22Rv1 (cell line): ENCODE measurements at regions not wholly inside any gene's neighbourhood (a gene's known extent, or its start where the extent isn't known, plus 50 kb on each side); places are given as distances from the start of the nearest gene placed in this dataset.

ENCODE experiments used
- H3K27ac ChIP-seq: fragments of 450-650 bp; 2 replicates; pipeline ENCODE4 v1.5.1; 2017
- ZFX ChIP-seq: fragments of 450-650 bp; IDR thresholded peaks from 2 replicates; pipeline ENCODE4 v1.6.1; 2017; ENCODE audit warnings: antibody characterized with exemption, borderline replicate concordance
- TF ChIP-seq, protein P1 (sequence below): fragments of 450-650 bp; IDR thresholded peaks from 2 replicates; pipeline ENCODE4 v1.5.1; 2017; ENCODE audit warnings: mild to moderate bottlenecking

GRCh38 chr13:23992781-23993679, 95.7 kb upstream of the C1QTNF9B start:
- no peak overlapping the region for H3K27ac ChIP-seq
- no peak for TF ChIP-seq ZFX
- TF ChIP-seq, protein P1, sequence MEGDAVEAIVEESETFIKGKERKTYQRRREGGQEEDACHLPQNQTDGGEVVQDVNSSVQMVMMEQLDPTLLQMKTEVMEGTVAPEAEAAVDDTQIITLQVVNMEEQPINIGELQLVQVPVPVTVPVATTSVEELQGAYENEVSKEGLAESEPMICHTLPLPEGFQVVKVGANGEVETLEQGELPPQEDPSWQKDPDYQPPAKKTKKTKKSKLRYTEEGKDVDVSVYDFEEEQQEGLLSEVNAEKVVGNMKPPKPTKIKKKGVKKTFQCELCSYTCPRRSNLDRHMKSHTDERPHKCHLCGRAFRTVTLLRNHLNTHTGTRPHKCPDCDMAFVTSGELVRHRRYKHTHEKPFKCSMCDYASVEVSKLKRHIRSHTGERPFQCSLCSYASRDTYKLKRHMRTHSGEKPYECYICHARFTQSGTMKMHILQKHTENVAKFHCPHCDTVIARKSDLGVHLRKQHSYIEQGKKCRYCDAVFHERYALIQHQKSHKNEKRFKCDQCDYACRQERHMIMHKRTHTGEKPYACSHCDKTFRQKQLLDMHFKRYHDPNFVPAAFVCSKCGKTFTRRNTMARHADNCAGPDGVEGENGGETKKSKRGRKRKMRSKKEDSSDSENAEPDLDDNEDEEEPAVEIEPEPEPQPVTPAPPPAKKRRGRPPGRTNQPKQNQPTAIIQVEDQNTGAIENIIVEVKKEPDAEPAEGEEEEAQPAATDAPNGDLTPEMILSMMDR: no peak

DNA sequence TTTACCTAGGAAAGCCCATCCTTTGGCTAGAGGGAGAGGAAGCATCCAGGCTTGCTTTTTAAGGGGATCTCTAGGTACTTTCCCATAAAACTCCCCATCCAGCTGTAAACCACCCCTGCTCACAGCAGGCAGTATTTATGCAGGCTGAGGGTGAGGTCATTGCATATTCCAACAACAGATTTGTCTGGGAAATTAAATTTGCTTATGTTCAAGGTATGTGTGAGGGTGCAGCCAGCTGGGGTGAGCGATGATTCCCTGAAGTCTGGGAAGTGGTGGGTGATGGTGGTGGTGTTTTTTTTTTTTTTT, 96.3 kb upstream of the C1QTNF9B start:
- TF ChIP-seq, protein P1: no peak
- no peak for TF ChIP-seq ZFX
- no peak overlapping the region for H3K27ac ChIP-seq

GRCh38 chr13:23995283-23996073, 98.2 kb upstream of the C1QTNF9B start:
- no peak overlapping the region for H3K27ac ChIP-seq
- no peak for TF ChIP-seq ZFX
- TF ChIP-seq, protein P1: no peak

- TF ChIP-seq, protein P1: no peak
- no peak for TF ChIP-seq ZFX
- no peak overlapping the region for H3K27ac ChIP-seq
These were observed 99.2 kb upstream of the C1QTNF9B start for GRCh38 chr13:23996456-23996855.

GRCh38 chr13:23999424-23999823, 102.1 kb upstream of the C1QTNF9B start:
- no peak overlapping the region for H3K27ac ChIP-seq
- TF ChIP-seq ZFX: no peak
- TF ChIP-seq, protein P1: no peak

GRCh38 chr13:24002206-24002815, 105.0 kb upstream of the C1QTNF9B start:
- no peak for TF ChIP-seq ZFX
- TF ChIP-seq, protein P1: no peak
- H3K27ac ChIP-seq: no peak overlapping the region
